HG02885 (cell line): ENCODE measurements at regions not wholly inside any gene's neighbourhood (a gene's known extent, or its start where the extent isn't known, plus 50 kb on each side); places are given as distances from the start of the nearest gene placed in this dataset.

ENCODE experiments used
- ATAC-seq: cut with Tn5 transposase; IDR thresholded peaks from one replicate; pipeline ENCODE4 v1.9.1; 2021; ENCODE audit warnings: mild to moderate bottlenecking; ENCODE audit not compliant: unreplicated experiment, poor library complexity

DNA sequence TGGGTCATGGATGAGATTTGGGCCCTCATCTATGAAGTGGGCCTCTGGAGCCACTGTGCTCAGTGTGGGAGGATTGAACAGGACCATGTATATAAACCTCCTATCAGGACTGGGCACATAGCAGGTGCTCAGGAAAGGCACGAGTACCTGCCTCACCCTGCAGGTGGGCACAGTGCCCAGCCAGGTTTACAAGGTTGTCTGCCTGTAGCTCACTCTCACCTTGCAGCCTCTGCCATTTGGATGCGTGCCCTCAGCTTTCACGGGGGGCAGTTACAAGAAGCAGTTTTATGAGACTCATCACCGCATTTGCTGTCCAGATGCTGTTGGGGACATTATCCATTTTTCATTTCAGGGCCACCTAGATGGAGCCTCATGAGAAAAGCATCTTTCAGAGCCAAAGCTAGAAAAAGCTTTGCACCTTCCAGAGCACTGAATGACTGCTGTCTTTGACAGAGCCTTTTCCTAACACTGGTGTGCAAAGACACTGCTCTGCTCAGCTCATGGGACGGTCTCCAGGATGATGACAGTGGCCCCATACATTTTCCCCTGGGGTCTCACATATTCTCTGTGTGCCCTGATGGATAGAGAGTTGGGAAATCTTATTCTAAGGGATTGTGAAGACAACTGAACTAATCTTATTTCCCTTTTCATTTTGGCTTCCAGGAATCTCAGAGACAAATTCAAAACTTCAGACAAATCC is 327.5 kb upstream of the RTL1 start:
- ATAC-seq, result no peak

DNA sequence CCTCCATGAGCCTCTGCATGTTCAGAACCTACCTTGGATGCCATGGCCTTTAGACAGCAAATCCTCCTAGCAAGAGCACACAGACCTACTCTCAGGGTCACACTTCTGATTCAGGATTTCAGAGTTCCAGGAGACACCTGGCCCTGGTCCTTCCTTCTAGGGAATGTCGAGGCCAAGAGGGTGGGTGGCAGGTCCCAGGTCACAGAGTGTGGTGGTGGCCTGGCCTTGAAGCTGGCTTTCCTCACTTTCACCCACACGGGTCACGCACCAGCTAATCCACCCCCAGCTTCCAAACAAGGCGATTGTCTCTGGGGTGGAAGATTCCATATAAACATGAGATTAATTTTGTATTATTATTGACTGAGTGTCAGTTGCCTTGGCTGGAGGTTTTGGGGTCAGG is 328.3 kb upstream of the RTL1 start:
- ATAC-seq, result no peak

DNA sequence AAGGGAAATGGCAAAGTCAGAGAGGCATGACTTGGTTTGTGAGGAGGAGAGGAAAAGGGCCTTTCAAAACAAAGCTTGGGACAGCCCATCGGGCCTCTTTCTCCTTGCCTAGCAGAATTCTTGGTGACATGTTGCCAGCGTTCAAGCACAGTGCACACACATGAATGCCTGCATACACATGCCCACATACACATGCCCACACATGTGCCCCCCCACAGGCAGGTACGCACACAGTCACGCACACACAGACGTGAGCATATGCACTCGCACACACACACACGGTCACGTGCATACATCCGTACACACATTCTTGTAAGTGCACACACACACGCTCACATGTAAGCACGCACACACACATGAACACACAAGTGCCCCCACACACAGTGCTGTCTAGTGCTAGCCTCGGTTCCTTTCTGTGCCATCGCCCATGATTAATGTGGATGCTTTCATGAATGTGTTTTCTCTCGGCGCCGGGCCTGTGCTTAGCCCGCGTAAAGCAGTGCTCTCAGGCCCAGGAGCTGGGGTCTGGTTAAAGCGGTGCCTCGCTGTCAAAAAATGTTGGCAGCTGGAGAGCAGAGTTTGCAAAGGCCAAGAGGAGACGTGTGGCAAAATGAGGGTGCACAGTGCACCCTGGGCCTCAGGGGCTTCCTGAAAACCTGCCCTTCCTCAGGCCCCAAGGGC is 328.8 kb upstream of the DIO3 start:
- no peak for ATAC-seq

DNA sequence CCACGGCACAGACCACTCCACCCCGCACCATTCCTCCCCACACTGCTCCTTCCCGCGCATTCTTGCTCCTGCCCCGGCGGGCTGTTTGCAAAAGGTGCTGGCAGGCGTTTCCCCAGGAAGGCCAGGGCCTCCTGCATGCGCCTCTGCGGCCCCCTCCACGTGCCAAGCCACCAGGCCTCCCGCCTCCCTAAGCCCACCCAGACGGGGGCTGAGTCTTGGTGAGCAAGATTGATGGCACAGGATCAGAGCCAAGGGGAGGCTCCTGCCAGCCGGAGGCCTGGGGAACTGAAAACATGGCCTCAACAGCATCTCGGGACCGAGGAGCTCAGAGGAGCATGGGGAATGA is 328.3 kb upstream of the DIO3 start:
- no peak for ATAC-seq

DNA sequence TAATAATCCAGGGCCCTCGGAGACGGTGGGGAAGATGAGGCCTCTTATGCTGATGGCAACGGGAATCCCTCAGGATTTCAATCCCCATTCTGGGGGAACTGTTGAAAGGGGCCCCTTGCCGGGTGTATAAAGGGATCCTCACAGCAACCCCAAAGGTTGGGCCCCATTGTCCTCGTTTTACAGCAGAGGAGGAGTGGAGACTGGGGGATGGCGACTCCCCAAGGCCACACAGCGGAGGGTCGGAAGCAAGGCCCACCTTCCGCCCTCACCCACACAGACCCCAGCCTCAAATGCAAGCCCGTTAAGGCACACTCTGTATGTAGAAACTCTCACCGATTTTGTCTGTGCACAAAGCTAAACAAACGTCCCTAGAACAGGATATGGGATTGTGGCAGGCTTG is 327.9 kb upstream of the DIO3 start:
- no peak for ATAC-seq

DNA sequence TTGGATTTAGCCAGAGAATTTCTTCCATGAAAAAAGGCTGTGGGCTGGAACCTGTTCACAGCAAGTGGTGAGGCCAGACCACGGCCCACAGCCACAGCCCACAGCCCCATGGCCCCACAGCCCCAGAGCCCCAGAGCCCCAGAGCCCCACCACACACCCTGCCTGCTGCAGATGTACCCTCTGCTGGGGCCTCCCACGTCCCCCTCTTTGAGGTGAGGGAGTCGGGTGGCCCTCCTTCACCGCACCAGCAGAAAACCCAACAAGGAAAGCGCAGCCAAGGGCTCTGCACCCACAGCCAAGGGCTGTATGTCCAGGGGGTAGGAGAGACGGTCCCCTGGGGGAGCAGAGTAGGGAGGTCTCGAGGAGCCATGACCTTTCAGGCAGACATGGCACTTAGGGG is 327.5 kb upstream of the DIO3 start:
- no peak for ATAC-seq

DNA sequence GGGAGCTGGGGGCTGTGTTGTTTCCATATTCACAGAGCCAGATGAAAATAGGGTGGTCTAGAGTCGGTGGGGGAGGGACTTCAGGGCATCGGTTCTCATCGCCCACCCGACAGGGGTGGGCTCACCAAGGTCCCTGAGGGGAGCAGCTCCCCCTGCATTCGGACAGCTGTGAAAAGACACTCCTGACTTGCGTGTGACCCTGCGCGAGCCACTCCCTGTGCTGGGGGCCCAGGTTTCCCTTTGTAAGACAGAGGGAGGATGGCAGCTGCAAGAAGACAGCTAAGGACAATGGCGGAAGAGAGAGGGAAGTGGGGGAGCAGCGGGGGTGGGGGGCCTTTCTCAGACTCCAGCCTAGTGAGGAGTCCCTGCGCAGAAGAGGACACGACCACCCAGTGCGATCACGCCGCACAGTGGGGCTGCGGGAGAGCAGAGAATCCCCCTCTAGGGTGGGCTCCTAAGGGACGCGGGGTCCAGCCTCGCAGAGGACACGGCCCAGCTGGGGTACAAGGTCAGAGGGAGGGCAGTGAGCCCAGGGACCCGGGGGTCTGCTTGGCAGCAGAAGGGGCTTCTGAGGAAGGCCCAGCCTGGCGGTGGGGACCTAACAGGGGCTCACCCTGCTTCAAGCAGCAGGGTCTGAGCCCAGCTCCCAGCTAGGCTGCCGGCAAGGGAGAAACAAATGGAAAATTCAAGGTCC is 326.9 kb upstream of the DIO3 start:
- ATAC-seq, result no peak

DNA sequence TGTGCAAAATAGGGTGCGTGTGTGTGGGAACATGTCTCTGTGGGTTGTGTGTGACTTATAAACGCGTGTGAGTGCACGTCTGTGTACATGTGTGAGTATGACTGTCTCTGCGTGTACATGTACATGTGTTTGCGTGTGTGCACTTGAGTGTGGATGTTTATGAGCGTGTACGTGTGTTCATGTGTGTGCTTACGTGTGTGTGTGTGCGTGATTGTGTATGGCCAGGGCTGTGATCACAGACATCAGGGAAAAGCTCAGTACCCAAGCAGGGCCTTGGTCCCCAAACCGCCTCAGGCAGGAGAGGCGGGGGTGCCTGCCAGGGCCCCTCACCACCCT is 326.3 kb upstream of the DIO3 start:
- ATAC-seq, result no peak

DNA sequence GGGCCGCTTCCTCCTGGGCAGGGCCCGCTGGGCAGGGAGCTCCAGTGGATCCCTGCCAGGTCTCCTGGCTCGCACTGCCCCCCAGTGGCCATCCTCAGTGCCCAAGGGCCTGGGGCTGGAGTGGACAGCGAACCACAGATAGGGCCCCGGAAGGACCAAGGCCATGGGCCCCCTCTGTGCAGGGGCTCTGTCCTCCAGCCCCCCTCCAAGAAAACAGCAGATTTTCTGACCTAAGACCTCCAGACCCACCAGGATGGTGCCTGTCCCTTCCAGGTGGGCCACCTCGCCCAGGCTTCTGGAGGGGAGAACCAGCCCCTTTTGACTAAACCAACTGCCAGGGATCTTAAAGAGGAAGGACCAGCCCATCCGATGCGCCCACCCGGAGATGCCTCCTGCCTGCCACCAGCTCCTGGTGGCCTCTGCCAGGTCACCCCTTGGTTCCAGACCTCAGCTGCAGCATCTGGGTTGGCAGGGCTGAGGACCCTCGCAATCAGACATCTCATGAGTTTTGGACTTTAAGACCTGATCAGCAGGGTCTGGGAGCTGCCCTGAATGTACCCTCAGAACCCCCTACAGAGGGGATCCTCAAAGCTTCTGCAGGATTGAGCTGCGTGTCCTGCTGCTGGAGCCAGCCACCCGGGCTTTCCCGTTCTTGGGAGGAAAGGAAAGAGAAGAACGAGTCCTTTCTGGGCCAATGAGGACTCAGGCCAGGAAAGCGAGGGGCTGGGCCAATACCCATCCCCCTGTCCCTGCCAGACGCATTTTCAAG is 325.8 kb upstream of the DIO3 start:
- no peak for ATAC-seq

DNA sequence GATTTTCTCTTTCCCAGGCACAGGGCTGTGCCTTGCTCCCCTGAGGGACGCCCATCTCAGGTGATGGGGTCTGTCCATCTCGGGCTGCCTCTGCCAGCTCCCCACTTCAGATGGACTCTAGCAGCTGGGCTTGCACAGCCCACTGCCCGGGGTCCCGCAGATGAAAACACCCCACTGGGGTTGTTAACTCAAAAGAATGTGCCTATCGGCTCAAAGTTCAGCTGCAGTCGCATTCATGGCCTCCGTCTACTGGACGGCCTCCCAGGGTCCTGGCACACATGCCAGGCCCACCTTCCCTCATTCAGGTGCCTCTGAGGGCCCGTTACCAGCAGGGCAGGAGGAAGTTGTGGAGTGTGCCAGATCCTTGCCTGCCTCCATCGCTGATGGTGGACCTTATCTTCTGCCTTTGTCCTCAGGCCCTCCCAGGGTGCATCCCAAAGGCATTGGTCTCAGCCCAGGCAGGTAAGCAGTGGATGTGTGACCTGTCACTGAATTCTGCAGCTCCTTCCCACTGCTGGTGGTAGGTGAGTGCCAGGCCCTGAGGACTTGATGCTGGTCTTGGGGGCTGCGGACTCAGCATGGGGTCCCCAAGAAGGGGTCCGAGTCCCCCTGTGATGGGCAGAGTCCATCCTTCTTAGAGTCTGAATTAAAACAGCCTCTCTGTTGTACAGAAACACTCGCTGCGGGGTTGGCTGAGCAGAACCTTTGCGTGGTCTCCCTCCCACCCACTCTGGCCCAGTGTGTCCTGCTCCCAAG is 324.6 kb upstream of the DIO3 start:
- no peak for ATAC-seq

DNA sequence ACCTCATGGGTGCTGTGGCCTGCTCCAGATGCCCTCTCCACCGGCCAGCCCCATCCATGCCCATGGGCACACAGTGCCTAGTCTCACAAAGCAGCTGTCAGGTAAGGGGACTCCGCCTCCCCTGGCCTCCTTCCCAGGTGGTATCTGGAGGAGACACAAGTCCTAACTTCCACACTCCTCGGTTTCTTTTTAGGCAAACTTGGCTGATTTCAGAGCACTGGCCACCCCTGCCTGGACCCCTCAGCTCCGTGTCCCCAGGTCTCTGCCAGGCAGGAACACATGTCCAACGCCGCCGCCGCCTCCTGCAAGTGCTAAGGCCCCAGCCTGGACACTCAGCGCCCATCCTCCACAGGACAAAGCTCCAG is 324.1 kb upstream of the DIO3 start:
- ATAC-seq, result no peak

DNA sequence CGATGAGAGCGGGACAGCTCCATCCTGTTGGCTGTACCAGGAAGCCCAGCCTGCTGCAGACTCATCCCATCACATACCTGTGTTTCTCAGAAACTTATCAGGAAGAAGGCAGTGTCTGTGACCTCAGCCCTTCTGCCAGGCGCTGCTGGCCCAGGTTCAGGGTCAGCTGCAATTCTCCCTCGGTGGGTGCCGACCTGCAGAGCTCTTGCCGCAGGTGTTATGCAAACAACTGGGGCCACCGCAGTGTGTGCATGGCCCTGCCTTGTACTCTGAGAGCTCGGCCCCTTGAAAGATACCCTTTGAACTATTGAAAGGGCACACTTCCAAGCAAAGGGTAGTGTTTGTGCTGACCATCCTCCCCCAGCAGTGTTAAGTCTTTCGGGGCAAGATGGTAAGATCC is 322.2 kb upstream of the DIO3 start:
- ATAC-seq, result no peak

DNA sequence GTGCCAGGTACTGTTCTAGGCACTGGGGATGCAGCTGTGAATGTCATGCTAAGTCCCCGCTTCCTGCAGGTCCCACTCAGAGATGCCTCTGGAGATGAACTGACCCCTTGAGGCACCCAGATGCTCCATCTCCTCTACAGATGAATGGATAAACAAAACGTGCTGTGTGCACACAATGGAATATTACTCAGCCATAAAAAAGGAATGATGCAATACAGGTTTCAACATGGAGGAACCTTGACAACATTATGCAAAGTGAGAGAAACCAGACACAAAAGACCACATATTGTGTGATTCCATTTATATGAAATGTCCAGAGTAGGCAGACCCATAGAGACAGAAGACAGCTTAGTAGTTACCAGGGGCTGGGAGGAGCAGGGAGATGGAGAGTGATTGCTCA is 320.1 kb upstream of the DIO3 start:
- no peak for ATAC-seq

DNA sequence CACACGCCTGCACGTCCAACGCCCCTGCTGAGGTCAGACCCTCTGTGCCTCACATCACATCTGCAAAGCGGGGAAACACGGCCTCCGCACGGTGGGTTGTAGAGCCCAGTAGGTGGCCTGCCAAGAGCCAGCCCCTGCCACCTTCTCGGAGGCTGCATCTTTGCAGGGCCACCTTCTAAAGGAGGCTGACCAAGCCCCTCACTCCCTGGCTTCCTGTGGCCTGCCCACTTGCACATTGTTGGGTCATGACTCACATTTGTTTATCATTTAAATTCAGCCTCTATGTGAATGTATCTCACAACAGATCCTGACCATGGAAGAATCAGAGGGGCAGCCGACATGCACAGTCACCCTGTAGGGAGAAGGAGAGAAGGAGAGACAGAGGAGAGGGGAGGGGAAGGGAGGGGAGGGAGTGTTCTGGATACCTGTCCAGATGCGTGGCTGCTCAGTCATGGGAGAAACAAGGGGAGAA is 319.5 kb upstream of the DIO3 start:
- no peak for ATAC-seq

DNA sequence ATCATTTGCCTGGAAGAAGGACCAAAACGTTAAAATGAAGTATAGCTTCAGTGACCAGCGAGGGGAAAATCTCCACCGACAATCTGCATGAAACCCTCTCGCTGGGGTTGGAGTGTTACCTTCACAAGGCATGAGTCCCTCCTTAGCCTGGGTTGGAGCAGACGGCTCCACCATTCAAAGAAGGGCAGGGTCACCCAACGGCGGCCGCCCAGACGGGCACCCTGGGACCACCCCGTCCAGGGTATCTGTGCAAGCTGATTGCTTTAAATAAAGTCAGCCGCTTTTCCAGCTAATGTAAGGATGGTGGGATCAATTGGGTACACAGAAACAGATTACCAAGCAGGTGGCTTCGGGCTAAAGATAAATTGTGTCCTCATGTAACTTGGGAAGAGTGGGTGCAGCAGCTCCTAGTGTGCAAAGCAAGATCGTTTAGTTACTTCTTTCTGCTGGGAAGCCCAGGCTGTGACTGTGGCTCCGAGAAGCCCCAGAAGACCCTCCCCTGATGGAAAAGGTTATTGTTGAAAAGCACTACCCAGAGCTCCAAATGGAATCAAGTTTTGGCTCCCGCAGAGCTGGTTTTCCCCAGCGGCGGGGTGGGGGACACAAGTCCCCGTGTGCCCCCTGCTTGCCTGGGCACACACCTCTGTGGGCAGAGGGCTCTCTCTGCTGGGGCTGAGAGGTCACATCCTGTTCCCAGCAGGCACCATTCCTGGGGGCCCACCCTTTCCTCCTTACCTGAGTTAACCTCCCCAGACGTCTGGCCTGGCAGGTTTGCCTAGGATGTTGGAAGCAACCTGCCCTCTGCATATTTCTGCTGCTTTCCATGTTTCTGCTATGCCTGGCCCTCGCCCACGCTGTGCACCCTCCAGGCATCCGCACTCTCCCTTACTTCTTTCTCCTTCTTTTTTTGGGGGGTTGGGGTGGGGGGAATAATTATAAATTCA is 318.6 kb upstream of the DIO3 start:
- no peak for ATAC-seq

DNA sequence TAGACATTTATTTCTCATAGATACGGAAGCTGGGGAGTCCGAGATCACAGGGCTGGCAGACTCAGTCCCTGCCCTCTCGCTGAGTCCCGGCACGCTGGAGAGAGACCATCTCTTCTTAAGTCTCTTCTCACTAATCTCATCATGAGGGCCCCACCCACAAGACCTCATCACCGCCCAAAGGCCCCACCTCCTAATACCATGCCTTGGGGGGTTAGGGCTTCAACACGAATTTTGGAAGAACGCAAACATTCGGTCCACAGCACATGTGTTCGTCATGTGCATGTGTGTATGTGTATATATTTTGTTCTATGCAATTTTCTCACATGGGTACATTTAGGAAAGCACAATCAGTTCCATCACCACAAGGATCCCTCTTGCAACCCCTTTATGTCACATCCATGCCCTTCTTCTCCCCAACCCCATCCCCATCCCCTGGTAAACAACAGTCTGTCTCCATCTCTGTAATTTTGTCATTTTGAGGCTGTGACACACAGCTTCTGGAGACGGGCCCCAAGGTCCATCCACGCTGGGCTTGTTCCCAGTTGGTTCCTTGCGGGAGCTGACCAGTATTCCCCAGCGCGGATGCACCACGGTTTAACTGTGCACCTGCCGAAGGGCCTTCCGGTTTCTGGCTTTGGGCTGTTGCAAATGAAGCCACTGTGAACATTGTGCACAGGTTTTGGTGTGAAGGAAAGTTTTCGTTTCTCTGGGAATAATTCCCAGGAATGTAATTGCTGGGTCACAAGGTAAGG is 317.5 kb upstream of the DIO3 start:
- no peak for ATAC-seq

DNA sequence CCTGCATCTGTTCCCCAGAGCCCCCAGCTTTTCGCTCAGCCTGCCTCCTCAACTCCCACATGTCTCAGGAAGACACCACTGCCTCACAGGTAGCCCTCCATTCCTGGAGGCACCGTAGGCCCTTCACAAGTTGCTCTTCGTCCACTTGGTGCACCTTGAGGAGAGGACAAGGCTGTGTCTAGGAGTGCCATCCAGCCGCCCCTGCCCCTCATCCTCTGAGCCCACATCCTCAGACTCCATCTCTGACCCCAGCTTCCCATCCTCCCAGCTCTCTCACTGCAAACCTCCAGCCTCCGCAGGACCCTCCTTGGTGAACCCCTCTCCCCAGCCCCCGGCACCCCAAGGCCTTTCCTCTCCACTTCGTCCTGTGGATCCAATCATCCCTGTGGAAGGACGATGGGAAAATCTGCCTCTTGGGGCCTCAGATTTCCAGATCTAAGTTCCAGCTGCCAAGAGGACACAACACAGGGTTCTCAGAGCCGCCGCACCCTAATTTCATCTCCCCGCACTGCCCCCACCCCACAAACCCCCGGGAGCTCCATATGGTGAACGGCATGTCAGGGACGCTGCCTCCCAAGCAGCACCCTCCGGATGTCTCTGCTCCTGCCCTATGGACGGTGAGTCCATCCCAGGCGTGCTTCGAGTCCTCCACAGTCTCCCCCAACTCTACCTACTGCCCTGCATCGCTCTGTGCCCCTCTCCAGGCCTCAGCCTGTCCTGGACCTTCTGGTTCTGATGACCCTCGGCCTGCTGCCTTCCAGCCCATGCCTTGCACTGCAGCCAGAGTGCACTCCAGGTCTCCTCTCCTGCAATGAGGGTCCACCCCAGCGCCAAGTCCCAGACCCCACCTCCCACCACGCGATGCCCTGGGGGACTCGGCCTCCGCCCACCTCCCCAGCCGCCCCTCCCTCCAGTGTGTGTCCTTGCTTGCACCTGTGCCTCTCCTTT is 314.1 kb upstream of the DIO3 start:
- ATAC-seq, result no peak
